ENCODE measurements at regions not wholly inside any gene's neighbourhood (a gene's known extent, or its start where the extent isn't known, plus 50 kb on each side); places are given as distances from the start of the nearest gene placed in this dataset.

GRCh38 chr7:13148548-13148947 is 461.1 kb downstream of the ARL4A start:
- no peak for ATAC-seq
- DNase-seq (ENCODE audit: low read depth, low spot score): no peak
- no peaks in the 10 kb centered on the region for H4K20me1 ChIP-seq (ENCODE audit: insufficient read depth)
- RAD21 ChIA-PET (ENCODE audit: low non-redundant PET in 1 of 2, low total read pairs in 2 of 2, uncharacterized antibody in 2 of 2, unreplicated experiment in 2 of 2): no interaction called here
- no peaks in the 10 kb centered on the region for H3K79me2 ChIP-seq (ENCODE audit: insufficient read depth, low read length)
- BruUV-seq (replicated peaks): no TSS peak
- POLR2A ChIA-PET: no interaction called here
- no peak for TF ChIP-seq ZNF274 (IDR thresholded peaks at IDR 0.05; ENCODE audit: low read depth, low read length)
- TF ChIP-seq JUND (IDR thresholded peaks at IDR 0.05): no peak
- no peak for TF ChIP-seq ZFX (IDR thresholded peaks at IDR 0.05)
- no peak for TF ChIP-seq FOSL1 (IDR thresholded peaks at IDR 0.05; ENCODE audit: low read depth)
- TF ChIP-seq EZH2phosphoT487 (IDR thresholded peaks at IDR 0.05; ENCODE audit: borderline replicate concordance): no peak
- TF ChIP-seq POLR2AphosphoS5 (IDR thresholded peaks at IDR 0.05; ENCODE audit: low read depth, low read length): no peak
- TF ChIP-seq CBX3 (IDR thresholded peaks at IDR 0.05; ENCODE audit: low read depth): no peak
- no peak for TF ChIP-seq EGR1 (IDR thresholded peaks at IDR 0.05; ENCODE audit: low read depth)
- CTCF ChIA-PET: no interaction called here
- H3K4me1 ChIP-seq (ENCODE audit: control insufficient read depth in 1 of 2, insufficient read depth in 2 of 2, low read length in 2 of 2): no peaks in the 10 kb centered on the region; a peak in 1 of 4 replicates
- H3K27ac ChIP-seq (ENCODE audit: low read depth, low read length): no peak overlapping the region
- no peak overlapping the region for H3K9ac ChIP-seq (ENCODE audit: low read length)
- no peaks in the 10 kb centered on the region for H3K27me3 ChIP-seq (ENCODE audit: insufficient read depth, low read length)
- H2AFZ ChIP-seq (ENCODE audit: low read depth, low read length, poor library complexity, severe bottlenecking): no peak overlapping the region
- no peaks in the 10 kb centered on the region for H3K9me2 ChIP-seq (ENCODE audit: insufficient read depth)
- no peaks in the 10 kb centered on the region for H3K36me3 ChIP-seq (ENCODE audit: control insufficient read depth in 1 of 2, insufficient read depth in 2 of 2, low read length in 2 of 2)
- H3K4me3 ChIP-seq (replicated peaks in 1 of 2; ENCODE audit: low read depth in 1 of 2, low read length in 2 of 2): no peak overlapping the region
- H3K4me2 ChIP-seq (ENCODE audit: low read length): no peak overlapping the region
- intact Hi-C loops (cut with micrococcal nuclease): no loop called here
- no peaks in the 10 kb centered on the region for H3K9me3 ChIP-seq (ENCODE audit: control insufficient read depth in 1 of 2, insufficient read depth in 1 of 2, low read depth in 1 of 2, low read length in 2 of 2)

- Histone ChIP-seq H3K9ac (ENCODE audit: low read length) (no peak overlapping the region), H3K27ac (ENCODE audit: low read depth, low read length) (no peak overlapping the region), H3K9me3 (ENCODE audit: control insufficient read depth in 1 of 2, insufficient read depth in 1 of 2, low read depth in 1 of 2, low read length in 2 of 2) (no peaks in the 10 kb centered on the region), H4K20me1 (ENCODE audit: insufficient read depth) (no peaks in the 10 kb centered on the region), H3K4me2 (ENCODE audit: low read length) (no peak overlapping the region), H2AFZ (ENCODE audit: low read depth, low read length, poor library complexity, severe bottlenecking) (peak overlapping the region; percentile 23), H3K36me3 (ENCODE audit: control insufficient read depth in 1 of 2, insufficient read depth in 2 of 2, low read length in 2 of 2) (no peaks in the 10 kb centered on the region), H3K27me3 (ENCODE audit: insufficient read depth, low read length) (no peaks in the 10 kb centered on the region), H3K79me2 (ENCODE audit: insufficient read depth, low read length) (no peaks in the 10 kb centered on the region), H3K9me2 (ENCODE audit: insufficient read depth) (no peaks in the 10 kb centered on the region), H3K4me3 (replicated peaks in 1 of 2; ENCODE audit: low read depth in 1 of 2, low read length in 2 of 2) (no peak overlapping the region), H3K4me1 (ENCODE audit: control insufficient read depth in 1 of 2, insufficient read depth in 2 of 2, low read length in 2 of 2) (peaks cover 0 to 4% of the 10 kb centered on the region in 2 experiments; a peak in 2 of 4 replicates)
- RAD21 ChIA-PET (ENCODE audit: low non-redundant PET in 1 of 2, low total read pairs in 2 of 2, uncharacterized antibody in 2 of 2, unreplicated experiment in 2 of 2): no interaction called here
- intact Hi-C loops (cut with micrococcal nuclease): no loop called here
- POLR2A ChIA-PET: no interaction called here
- CTCF ChIA-PET: no interaction called here
- no TSS peak for BruUV-seq (replicated peaks)
- TF ChIP-seq EZH2phosphoT487 (IDR thresholded peaks at IDR 0.05; ENCODE audit: borderline replicate concordance) (no peak), JUND (IDR thresholded peaks at IDR 0.05) (peak; percentile 15; the same call in 1 of the 2 replicates)
- ATAC-seq (no peak), DNase-seq (ENCODE audit: low read depth, low spot score) (no peak)
Observed at GRCh38 chr7:13151978-13152377, 464.5 kb downstream of the ARL4A start.

Data from HCT116 (cell line).